HG03039 (cell line): ENCODE measurements at regions not wholly inside any gene's neighbourhood (a gene's known extent, or its start where the extent isn't known, plus 50 kb on each side); places are given as distances from the start of the nearest gene placed in this dataset.

ENCODE experiments used
- ATAC-seq: cut with Tn5 transposase; IDR thresholded peaks from one replicate; pipeline ENCODE4 v1.9.1; 2021; ENCODE audit warnings: mild to moderate bottlenecking, moderate library complexity; ENCODE audit not compliant: unreplicated experiment

- ATAC-seq: no peak
Measured at GRCh38 chr7:16320099-16320660, 101.2 kb downstream of the CRPPA start.

DNA sequence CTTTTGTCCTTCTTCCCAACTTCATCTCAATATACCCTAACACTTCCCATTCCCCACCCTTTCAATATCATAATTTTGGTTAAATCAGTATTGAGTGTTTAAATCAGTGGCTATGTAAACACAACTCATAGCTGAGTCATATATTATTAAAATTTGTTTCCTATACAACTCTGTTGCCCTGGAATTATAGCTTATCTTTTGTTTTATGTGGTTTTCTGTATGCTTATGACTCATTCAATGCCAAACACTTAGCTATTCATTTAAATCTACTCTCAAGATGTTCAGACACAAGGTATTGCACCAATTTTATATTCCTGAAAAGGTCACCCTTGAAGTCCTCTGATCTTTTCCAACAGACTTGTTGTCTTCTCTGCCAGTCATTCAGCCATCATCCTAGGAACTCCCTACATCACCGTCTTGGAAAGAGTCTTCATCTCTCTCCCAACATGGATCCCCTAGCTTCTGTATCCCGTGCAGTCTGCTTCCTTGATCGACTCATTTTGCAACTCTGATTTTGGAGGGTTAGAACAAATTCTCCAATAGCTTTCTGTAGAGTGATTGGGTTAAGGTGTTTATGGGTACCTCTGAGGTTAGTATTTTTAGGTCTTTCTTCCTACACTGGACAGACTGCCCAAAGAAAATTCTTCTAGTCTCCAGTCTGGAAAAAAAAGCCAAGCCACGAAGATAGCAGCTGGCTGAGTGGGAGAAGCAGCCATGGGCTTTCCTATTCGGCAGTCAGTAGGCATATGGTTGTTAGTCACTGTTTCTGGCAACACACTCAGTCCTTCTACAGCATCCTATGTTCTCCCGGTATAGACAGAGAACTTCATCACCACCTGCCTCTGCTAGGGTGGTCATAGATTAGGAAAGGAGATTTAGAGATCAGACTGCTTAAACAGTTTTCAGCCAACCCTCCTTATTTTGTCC is 102.1 kb downstream of the CRPPA start:
- no peak for ATAC-seq

DNA sequence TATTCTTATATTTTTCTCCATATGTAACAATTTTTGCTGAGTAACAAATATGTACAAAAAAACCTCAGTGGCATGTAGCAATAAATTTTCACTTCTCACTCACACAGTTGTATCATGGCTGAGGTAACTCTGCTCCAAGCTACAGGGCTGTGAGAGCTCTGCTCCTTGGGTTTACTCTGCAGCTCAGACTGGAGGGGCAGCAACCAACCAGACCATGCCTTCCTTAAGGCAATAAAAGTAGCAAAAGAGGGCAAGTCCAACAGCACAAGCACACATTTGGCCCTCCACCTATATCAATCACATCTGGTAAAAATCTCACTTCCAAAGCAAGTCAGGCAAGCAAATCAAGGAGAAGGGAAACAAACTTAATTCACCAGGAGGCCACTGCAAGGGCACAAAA is 102.9 kb downstream of the CRPPA start:
- no peak for ATAC-seq

- ATAC-seq: no peak
Measured at GRCh38 chr7:16317406-16317805, 103.9 kb downstream of the CRPPA start.

DNA sequence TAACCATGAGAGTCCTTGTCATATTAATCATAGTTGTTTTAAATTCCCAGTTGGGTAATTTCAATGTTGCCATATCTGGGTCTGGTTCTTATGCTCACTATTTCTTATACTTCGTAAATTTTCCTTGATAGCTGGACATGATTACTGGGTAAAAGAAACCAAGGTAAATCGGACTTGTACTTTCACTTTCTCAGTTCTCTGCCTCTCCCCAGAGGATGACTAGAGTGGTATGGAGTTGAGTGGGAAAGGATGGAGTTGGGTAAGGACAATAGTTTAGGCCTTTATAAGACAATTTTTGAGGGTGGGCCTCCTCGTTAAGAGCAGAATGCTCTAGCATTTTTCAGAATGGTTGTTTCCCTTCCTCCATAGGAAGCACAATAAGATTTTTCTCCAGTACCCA is 106.1 kb downstream of the CRPPA start:
- no peak for ATAC-seq

DNA sequence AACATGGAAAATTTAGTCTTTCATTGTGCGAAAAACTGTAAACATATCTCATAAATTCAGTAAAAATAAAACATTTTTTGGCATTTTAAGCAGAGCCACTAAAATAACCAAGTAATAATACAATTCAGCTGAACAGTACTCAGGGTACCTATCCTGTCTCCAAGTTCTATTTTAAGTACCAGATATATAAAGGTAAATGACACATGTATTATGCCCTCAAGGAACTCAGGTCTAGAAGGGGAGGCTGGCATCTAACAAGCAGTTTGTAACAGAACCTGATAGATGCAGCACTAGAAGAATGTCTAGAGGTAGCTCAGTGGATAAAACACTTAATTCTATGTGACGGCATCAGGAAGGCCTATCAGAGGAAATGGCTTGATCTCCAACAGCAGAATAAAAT is 112.2 kb downstream of the CRPPA start:
- ATAC-seq: no peak

- no peak for ATAC-seq
Measured at GRCh38 chr7:16301291-16301690, 120.0 kb downstream of the CRPPA start.

DNA sequence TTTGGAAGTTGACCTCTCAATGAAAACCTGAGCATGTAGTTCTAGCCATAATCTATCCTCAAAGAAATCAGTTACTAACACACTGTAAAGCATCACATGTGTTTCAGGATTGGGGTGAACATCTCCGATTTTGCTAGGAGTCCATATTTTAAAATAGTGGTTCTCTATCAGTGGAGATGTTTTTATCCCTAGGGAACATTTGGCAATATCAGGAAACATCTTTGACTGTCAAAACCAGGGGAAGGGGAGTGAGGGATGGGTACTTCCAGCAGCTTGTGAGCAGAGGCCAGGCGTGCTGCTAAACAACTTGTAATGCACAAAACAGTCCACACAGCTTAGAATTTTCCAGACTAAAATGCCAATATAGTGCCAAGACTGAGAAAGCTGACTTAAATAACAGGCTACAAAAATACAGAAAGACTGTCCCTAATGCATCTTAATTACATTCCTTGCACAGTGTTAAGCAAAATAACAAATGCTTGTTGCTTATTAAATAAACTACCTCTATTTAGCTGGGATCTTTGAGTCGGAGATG is 120.9 kb downstream of the CRPPA start:
- no peak for ATAC-seq

DNA sequence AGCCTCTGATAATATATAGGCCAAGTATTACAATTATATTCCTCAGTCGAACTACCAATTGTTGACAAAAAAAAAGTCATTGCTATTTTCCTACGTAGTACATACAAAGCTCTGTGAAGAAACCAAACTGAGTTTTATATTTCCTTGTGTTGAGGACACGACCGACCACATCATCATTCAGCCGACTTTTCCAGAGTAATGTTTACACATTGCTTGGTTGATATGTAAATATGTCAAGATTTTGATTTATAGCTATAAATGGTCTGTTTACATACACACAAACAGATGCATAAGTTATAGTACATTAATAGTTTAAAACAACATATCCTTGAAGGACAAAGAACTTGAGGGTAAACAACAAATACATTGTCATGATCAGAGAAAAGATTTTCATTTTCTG is 121.5 kb downstream of the CRPPA start:
- no peak for ATAC-seq

DNA sequence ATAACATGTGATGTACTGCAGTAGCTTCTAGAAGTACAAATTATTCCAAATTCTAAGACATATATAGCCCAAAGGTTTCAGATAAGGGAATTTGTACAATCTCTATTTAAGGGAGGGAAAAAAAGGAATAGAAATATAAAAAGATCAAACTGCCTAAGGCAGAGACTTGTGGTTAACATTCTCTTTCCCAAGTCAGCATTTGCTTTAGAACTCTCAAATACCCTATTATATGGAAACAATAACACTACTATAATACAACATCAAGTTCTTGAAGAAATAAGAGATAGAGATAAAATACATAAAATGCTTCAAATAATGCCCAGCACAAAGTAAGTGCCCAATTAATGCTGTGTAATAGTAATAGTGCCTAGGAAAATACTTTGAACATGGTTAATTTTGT is 123.1 kb downstream of the CRPPA start:
- no peak for ATAC-seq

DNA sequence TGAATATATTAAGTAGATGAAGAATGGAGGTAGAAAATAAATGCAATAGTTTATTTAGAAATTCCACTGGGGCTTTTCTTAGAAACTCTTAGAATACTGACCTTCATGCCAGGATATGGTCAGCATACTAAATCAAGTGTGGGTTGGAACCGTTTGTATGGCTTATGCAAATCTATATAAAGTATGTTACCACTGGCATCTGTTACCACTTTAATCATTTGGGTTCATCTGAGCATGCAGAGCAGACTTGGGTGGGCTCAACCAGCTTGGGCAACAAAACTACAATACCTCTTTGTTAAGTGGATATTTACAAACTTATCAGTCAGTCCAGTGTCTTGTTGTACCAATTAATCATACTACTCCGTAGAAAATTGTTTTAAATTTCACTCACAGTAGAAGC is 125.8 kb downstream of the CRPPA start:
- ATAC-seq: no peak

DNA sequence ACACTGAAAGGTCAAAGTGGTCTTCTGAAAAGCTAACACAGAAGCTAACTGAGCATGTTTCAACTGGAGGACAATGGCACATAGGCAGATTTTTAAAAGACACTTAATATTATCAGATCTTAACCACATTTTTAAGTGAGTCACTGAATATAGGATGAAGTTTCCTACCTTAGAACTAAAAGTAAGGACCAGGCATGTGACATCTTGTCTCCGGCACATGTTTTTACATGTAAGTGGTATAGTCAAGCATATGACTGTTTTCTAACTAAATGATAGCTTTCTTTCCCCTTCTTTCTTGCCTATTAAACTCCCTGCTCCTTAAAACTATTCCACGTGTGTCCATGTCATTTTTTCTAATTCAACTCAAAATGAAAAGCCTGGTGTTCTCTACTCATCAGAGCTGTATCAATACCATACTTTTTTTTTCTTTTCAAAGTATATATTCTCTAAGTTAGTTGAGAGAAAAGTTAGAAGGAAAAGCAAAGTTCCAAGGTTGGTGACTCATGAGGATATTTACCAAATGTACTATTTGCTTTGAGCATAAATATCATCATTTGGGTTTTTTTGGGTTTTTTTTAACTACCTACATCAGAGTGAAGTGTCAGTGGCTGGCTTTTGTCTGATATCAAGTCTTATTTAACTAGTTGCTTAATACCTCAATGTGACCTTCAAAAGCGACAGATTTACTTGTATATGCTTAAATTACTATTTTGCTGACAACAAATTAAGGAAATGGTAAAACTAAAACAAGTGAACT is 127.5 kb downstream of the CRPPA start:
- ATAC-seq: no peak

GRCh38 chr7:16284581-16284980 is 136.8 kb downstream of the CRPPA start:
- ATAC-seq: no peak

- ATAC-seq: no peak
Measured at GRCh38 chr7:16278167-16278787, 143.1 kb downstream of the CRPPA start.

- ATAC-seq: no peak
Measured at GRCh38 chr7:16271990-16272665, 149.2 kb downstream of the CRPPA start.

GRCh38 chr7:16271355-16271915 is 149.9 kb downstream of the CRPPA start:
- ATAC-seq: no peak

- no peak for ATAC-seq
Measured at GRCh38 chr7:16270844-16271243, 150.5 kb downstream of the CRPPA start.

DNA sequence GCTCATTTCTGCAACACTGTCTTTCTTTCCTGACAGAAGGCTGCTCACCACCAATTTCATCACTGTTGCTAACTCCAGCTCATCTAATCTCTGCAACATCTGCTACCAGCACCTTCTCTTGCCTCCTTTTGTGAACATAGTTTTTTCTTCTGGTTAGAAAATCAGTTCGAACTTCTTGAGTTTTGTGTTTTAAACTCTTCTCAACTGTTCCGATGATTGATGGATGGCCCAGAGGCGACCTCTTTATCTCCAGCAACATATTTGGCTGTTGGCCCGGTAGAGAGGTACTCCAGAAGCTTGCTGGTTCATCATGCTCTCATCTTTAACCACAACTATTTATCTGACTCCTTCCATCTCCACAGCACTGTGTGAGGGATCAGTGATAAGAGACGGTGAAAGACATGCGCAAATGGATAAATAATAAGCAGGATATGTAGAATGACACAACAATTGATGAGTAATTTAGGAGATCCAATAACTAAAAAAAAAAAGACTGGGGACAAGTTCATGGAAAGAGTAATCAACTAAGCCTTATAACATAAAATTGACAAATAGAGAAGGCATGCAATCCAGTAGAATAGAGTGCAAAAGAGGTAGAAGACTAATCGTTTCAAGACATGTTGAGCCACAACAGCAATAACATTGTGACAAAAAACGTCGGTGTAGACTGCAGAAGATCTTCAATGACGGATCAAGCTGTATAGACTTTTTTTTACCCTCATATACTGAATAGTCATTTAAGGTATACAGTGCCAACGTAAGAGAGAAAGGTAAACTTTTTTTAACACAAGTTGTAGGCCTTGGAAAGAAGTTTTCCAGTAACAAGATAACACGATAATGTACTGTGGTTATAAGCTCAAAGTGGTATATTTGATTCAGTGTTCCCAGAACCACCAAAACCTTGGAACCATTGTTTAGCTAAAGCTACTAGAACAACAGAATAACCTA is 152.2 kb downstream of the CRPPA start:
- no peak for ATAC-seq
